ENCODE measurements at regions not wholly inside any gene's neighbourhood (a gene's known extent, or its start where the extent isn't known, plus 50 kb on each side); places are given as distances from the start of the nearest gene placed in this dataset.

- Histone ChIP-seq H3K9ac (ENCODE audit: low read length) (no peak overlapping the region), H3K27me3 (ENCODE audit: insufficient read depth, low read length) (no peaks in the 10 kb centered on the region), H3K27ac (ENCODE audit: low read depth, low read length, poor library complexity, severe bottlenecking) (no peak overlapping the region), H3F3A (ENCODE audit: insufficient read depth, low read length) (no peaks in the 10 kb centered on the region), H3K79me2 (ENCODE audit: insufficient read depth, low read length) (no peaks in the 10 kb centered on the region), H3K9me3 (ENCODE audit: low read length) (no peaks in the 10 kb centered on the region), H2AFZ (ENCODE audit: low read length) (no peak overlapping the region), H3K4me3 (ENCODE audit: low read depth, low read length, poor library complexity, severe bottlenecking) (no peak overlapping the region), H3K4me2 (ENCODE audit: low read length) (no peak overlapping the region), H4K20me1 (ENCODE audit: insufficient read depth, low read length) (no peaks in the 10 kb centered on the region), H3K36me3 (ENCODE audit: insufficient read depth, low read length) (no peaks in the 10 kb centered on the region), H3K9me2 (ENCODE audit: low read depth, low read length) (no peaks in the 10 kb centered on the region), H3K4me1 (ENCODE audit: insufficient read depth, low read length, severe bottlenecking) (no peaks in the 10 kb centered on the region)
- TF ChIP-seq EZH2 (IDR thresholded peaks at IDR 0.05; ENCODE audit: borderline replicate concordance, low read length) (no peak), CTCF (IDR thresholded peaks at IDR 0.05; ENCODE audit: low read length) (no peak)
These were observed 68.4 kb upstream of the MFGE8 start for GRCh38 chr15:88981244-88982215.

- no peak for TF ChIP-seq EZH2 (IDR thresholded peaks at IDR 0.05; ENCODE audit: borderline replicate concordance, low read length)
- TF ChIP-seq CTCF (IDR thresholded peaks at IDR 0.05; ENCODE audit: low read length), result no peak
- Histone ChIP-seq H3K36me3 (ENCODE audit: insufficient read depth, low read length) (no peaks in the 10 kb centered on the region), H3F3A (ENCODE audit: insufficient read depth, low read length) (no peaks in the 10 kb centered on the region), H3K79me2 (ENCODE audit: insufficient read depth, low read length) (no peaks in the 10 kb centered on the region), H3K27me3 (ENCODE audit: insufficient read depth, low read length) (no peaks in the 10 kb centered on the region), H2AFZ (ENCODE audit: low read length) (no peak overlapping the region), H4K20me1 (ENCODE audit: insufficient read depth, low read length) (no peaks in the 10 kb centered on the region), H3K9me2 (ENCODE audit: low read depth, low read length) (no peaks in the 10 kb centered on the region), H3K4me2 (ENCODE audit: low read length) (no peak overlapping the region), H3K9me3 (ENCODE audit: low read length) (no peaks in the 10 kb centered on the region), H3K4me1 (ENCODE audit: insufficient read depth, low read length, severe bottlenecking) (no peaks in the 10 kb centered on the region), H3K9ac (ENCODE audit: low read length) (no peak overlapping the region), H3K27ac (ENCODE audit: low read depth, low read length, poor library complexity, severe bottlenecking) (no peak overlapping the region), H3K4me3 (ENCODE audit: low read depth, low read length, poor library complexity, severe bottlenecking) (no peak overlapping the region)
These were observed 69.2 kb upstream of the MFGE8 start for GRCh38 chr15:88982304-88982945.

GRCh38 chr15:88982946-88983342 lies 69.8 kb upstream of the MFGE8 start:
- Histone ChIP-seq H3K9ac (ENCODE audit: low read length) (no peak overlapping the region), H3K9me2 (ENCODE audit: low read depth, low read length) (no peaks in the 10 kb centered on the region), H3K27me3 (ENCODE audit: insufficient read depth, low read length) (0 out of 2 replicates have a peak, but pooled peaks cover 1% of the 10 kb centered on the region), H3K4me3 (ENCODE audit: low read depth, low read length, poor library complexity, severe bottlenecking) (no peak overlapping the region), H3K4me2 (ENCODE audit: low read length) (no peak overlapping the region), H3K36me3 (ENCODE audit: insufficient read depth, low read length) (no peaks in the 10 kb centered on the region), H3K9me3 (ENCODE audit: low read length) (no peaks in the 10 kb centered on the region), H2AFZ (ENCODE audit: low read length) (no peak overlapping the region), H3K79me2 (ENCODE audit: insufficient read depth, low read length) (no peaks in the 10 kb centered on the region), H3F3A (ENCODE audit: insufficient read depth, low read length) (no peaks in the 10 kb centered on the region), H4K20me1 (ENCODE audit: insufficient read depth, low read length) (no peaks in the 10 kb centered on the region), H3K27ac (ENCODE audit: low read depth, low read length, poor library complexity, severe bottlenecking) (no peak overlapping the region), H3K4me1 (ENCODE audit: insufficient read depth, low read length, severe bottlenecking) (no peaks in the 10 kb centered on the region)
- TF ChIP-seq CTCF (IDR thresholded peaks at IDR 0.05; ENCODE audit: low read length) (no peak), EZH2 (IDR thresholded peaks at IDR 0.05; ENCODE audit: borderline replicate concordance, low read length) (no peak)
